Fibroblast of lung (primary cell): ENCODE measurements at regions not wholly inside any gene's neighbourhood (a gene's known extent, or its start where the extent isn't known, plus 50 kb on each side); places are given as distances from the start of the nearest gene placed in this dataset.

Experiments
- CTCF ChIP-seq, 2 donors: IDR thresholded peaks in 1 of 2; conservative IDR thresholded peaks in 1 of 2; 1 replicate in 1 of 2; 2 replicates in 1 of 2; pipeline ENCODE4 v1.5.1; 2011 to 2012; ENCODE audit warnings: low read length in 2 of 2, control low read depth in 1 of 2, inconsistent platforms in 1 of 2, low read depth in 1 of 2, mild to moderate bottlenecking in 1 of 2
- EZH2 ChIP-seq: IDR thresholded peaks from 2 replicates; pipeline ENCODE4 v1.5.1; 2012; ENCODE audit warnings: low read length, control low read depth, mild to moderate bottlenecking; ENCODE audit errors: missing control alignments

- TF ChIP-seq CTCF (conservative IDR thresholded peaks at IDR 0.05 in 1 of 2, IDR thresholded peaks at IDR 0.05 in 1 of 2; ENCODE audit: low read depth in 1 of 2, low read length in 2 of 2) (no peak), EZH2 (no peak)
Measured at GRCh38 chr6:15993716-15994228, 135.1 kb upstream of the MYLIP start.
